SW480 (cell line): ENCODE measurements at regions not wholly inside any gene's neighbourhood (a gene's known extent, or its start where the extent isn't known, plus 50 kb on each side); places are given as distances from the start of the nearest gene placed in this dataset.

Experiments
- DNase-seq: peaks from one replicate; pipeline ENCODE4 v3.0.0-alpha.2; 2016; ENCODE audit warnings: low spot score

DNA sequence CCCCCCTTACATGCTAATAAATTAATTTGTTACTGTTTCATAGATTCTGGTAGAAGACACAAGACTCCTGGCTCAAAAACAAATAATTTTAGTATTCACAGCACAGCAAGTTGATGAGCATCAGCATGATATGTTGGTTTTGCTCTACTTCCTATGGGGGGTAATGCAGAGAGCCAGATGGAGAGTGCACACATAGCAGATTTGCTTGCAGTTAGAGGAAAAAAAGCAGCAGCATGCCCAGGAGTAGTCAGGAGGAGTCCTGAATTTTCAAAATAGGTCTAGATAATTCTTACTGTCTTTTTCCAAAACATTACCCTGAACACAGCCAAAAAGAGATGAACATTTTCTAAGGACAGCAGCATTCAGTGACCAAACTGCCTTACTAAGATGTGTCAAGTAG, 261.3 kb downstream of the COX7C start:
- DNase-seq, result no peak

DNA sequence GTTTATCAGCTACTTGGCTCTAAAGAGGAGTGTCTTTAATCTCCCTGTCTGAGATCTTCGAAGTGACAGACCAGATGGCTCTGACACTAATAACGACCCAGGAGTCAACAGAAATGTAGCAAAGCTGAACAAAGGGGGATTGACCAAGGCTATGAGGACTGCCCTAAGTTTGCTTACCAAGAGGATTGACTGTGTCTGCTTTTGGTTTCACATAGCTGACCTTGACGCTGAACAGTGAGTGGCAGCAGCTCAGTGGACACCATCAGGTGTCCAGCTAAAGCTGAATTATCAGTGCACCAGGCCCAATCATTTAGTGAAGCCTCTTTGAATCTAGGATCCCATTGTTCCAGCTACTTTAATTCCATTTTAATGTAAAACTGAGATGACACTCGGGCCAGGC, 262.6 kb downstream of the COX7C start:
- no peak for DNase-seq

DNA sequence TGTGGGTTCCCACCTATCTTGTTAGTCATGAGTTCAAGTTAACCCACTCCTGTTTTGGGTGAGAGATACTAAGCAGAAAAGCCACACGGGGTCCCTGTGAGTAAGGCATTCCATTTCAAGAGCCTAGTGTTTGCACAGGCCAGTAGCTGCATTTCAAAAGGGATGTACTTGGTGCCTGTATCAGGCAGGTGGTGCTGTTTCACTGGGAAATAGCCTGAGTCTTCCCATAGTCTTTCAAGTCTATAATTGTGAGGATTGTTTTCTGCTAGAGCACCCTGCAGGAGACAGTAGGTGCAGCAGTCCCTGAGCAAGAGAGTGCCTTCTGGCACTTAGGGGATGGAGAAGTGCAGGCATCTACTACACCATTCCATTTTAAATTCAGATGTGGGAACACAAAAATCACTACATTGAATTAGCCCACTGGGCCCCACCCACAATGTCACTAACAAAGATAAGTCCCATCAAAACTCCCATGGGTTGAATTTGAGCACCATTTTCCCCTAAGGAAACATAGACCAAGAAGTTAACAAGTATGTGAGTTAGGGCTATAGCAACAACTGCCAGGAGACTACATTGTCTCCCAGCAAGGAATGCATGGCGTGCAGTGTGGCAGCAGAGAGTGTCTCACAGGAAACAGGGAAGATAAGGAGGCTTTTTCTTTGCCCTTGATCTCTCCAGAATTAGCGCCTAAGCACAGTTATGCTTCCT, 263.2 kb downstream of the COX7C start:
- DNase-seq, result peak; percentile 80

DNA sequence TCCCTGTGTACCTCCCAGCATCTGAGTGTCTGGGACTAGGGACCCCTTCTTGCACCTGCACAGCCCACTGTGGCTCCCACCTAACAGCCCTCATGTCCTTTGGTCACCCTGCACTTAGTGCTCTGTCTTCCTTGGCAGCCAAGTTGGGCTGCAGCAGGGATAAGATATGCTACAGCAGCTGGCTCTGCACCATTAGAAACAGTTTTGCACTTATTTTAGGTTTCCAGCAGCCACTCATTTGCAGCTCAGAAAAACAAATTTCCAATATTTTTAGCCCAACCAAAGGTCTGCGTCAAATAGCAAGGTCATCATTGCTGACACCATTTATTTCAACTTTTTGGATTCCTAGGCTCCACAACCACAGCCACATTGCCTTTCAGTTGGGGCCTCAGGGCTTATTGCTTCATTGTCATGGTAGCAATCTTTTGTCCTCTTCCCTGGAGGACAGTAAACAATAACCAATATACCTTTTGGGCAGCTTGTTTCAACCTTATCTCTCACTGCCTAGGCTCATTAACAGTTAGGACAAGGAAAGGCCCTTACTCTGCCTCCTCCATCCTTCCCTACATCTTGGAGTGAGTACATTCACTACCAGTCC, 263.9 kb downstream of the COX7C start:
- no peak for DNase-seq

DNA sequence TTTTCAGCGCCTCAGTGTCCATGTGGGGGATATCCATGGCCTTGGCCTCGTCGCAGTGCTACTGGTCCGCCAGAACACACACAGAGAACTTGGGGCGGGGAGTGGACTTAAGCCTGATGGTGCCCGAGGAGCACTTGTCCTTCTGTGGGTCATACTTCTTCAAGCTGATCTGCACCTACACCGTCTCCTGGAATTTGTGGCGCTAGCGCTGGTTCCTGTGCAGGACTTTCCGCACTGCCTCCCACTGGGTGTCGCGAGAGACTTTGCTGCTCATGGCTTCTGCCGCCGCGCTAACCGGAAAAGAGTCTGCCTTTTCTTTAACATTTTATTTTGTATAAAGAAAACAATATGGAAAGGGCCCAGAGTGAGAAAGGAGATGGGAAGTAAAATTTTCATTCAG, 266.9 kb downstream of the COX7C start:
- DNase-seq, result no peak

DNA sequence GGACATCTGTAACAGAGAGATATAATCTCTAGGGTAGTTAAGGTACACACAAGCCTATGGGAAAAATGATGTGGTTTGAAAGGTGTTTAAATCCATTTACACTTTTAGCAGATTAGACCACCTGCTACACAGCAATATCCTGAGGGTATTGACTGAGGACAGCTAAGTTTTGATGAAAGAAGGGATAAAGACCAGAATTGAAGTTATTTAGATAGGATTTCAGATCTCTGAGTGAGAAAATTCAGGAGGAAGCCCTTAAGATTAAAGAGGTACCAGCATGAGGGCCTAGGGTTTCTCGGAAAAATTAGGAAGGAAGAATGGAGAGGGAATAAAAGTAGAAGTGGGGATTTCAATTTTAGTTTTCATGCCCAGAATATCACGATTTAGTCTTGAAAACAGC, 267.3 kb downstream of the COX7C start:
- no peak for DNase-seq

DNA sequence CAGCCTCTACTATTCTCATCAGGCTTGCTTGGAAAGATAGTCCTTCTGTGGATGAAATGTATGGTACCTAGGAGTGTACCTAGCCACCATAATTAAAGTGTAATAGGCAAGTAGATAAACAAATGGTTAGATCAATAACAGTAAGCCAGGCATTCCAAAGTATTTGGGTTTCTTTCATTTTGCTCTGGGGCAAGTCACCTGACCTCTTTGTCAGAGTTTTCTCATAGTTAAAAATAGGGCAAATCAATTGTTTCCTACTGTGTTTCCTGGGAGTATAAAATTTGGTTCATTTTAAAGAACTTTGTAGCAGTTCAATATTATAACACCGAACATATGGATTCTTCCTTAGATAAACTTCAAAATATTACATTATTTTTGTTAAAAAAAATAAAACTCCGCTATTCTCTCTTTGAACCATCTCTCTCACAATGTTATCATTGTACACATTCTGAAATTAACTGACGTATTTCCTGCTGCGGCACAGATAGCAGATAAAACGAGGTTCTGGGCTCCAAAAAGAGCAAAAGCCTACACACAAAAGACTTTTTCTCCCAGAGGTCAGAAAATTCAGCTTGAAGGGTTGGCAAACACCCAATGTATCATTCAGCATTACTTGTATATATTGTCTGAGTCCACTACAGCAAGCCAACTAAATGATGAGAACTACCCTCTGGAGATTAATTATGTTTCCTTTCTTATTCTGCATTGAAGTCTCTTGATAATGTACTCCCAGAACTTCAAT, 267.9 kb downstream of the COX7C start:
- no peak for DNase-seq

DNA sequence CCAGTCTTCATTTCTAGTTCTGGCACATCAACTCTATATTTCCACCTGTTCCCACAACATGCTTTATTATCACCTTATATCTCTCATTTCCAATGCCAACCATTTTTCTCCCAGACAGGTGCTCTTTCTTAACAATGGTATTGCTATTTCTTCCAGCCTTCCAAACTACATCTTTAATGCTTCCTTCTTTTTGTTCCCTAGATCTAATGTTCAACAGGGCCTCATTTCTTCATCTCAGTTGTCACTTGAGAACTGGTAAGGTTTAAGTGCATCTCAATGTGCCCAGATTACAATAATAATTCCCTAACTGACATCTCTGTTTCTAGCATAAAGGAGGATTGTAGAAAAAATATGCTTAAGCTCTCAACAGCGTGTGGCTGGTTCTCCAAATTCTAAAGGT, 272.6 kb downstream of the COX7C start:
- no peak for DNase-seq

DNA sequence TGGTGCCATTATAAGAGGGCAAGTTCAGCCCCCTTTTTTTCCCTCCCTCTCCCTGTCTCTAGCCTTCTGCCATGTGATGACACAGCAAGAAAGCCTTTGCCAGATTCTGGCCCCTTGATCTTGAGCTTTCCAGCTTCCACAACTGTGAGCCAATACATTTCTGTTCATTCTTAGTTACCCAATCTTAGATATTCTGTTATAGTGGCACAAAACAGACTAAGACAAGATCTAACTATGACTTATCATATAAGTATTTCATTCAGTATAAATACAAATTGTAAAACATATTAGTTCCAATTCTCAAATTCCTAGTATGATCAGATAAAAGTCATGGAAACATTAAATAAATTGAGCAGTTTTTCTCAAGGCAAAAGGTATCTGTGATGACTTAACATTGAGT, 276.3 kb downstream of the COX7C start:
- no peak for DNase-seq

DNA sequence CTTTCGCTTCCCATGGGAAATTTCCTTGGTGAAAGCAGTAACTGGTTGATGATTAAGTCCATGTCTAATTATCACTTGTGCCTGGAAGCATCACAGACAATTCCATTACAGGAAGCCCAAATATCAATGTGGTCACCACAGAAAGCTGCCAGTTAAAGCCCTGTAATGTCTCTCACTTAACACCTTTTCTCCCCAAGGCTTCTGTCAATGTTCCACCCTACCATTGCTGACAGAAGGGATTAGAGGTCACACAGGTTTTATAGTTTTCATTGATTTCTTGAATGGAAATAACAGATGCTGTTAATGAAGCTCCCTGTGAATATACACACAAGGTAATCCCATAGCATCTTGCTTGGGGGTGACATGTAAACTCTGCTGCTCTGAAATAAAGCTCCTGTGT, 279.2 kb downstream of the COX7C start:
- DNase-seq, result no peak

DNA sequence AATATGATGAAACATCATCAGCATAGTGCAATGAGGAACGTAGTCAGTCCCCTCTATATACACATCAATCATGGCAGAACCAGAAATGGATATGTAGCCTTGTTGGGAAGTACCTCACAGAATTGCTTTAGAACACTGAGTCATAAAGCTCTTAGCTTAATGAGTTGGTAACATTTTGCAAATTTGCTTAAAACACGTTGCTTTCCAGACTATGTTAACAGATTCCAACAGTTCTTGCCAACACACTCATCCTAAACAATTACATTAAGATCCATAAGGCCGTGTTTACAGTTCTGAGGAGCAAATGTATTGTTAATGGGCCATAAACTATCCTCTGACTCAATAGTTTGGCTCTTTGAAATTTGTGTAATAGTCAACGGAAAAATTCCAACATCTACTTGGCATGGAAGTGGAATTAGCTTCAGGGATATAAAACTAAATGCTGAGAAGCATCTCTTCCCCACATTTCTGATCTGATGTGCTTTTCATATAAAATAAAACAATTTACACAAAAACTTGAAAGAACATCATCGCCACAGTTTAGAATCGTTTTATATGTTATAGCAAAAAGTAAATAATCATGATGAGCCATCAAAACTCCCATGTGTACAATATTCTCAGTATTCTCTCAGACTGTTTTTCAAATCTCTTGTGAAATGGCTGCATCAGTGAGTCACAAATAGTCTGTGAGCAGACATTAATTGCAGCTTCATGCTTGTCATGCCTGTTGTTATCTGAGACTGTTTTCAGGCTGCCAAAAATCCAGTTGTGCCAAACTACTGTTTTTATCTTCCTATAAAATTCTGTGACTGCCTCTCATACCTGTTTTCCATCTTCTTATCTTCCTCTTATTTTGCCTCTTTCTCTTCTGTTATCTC, 291.9 kb downstream of the COX7C start:
- no peak for DNase-seq

DNA sequence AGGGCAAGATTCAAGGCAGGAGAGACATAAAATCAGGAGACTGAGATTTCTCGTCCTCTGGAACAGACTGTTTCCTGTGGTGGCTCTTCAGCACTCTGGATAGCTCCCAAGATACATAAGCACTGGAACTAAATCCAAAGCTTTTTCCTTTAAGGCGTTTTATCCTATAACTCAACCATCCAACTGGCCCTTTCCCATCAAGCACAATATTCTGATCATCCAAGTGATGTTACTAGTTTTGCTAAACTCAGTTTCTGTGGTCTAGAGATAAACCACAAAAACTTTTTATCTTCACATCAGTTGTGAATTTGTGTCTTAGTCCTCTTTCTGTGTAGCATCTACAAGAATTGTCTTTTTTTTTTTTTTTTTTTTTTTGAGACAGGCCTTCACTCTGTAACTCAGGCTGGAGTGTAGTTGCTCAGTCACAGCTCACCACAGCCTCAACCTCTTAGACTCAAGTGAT, 299.4 kb downstream of the COX7C start:
- DNase-seq, result no peak

DNA sequence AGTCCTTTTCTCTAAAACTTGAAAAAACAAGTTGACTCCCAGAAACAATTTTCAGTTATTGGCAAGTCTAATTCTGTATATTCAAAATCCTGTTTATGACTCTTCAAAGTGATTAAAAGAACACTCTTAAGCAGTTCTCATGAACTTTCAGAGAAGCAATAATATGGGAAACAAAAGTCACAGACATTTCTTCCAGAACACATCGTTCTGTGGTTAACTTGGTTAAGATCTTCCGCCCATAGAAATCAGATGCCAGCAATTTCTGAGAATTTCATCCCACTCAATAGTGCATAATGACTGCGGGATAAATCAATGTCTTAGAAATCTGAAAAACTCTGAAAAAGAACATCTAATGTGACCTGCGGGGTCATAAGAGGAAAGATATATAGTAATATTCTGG, 300.5 kb downstream of the COX7C start:
- no peak for DNase-seq

DNA sequence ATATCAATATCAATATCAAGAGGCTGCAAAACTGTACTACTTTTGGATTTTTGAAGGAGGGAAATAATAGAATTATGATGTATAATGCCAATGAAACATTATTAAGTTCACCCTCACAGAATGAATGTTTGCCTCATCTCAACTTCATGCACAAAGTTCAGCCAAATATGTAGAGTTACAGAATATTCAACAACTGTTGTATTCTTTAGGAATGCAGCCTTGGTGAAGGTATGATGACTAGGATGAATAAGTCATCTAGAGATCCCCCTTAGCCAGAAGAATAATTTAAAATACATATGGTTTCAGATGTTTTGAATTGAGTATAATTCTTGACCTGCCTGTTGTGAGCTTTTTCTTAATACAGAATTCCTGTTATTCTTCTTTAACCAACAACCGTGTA, 308.3 kb downstream of the COX7C start:
- no peak for DNase-seq

DNA sequence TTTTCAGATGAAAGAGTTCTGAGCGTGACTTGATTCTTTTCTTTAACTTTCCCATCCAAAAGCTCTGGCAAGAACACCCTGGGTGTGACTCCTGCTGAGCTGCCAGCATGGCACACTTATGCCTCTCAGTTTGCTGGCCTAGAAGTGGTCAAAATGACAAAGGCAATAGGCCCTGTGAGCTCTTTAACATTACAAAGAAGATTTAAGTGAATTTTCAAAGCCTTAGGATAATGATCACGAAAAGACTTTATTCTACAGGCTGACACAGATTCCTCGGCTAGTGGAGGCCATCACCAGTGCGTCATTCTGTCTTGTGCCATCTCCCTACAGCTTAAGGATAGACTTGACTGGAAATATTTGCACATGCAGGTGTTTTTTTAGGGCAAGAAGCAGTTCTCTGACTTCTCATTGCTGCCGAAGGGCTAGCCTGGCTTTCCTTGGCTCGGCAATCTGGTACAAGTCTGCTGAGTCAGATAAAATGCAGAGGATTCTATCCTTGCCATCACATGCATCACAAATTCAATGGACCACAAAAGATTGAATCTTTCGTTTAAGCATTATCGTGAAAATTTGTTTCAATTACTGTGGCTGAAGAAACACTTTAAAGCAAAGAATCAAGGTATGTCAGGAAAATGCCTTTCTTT, 311.5 kb downstream of the COX7C start:
- DNase-seq, result no peak

DNA sequence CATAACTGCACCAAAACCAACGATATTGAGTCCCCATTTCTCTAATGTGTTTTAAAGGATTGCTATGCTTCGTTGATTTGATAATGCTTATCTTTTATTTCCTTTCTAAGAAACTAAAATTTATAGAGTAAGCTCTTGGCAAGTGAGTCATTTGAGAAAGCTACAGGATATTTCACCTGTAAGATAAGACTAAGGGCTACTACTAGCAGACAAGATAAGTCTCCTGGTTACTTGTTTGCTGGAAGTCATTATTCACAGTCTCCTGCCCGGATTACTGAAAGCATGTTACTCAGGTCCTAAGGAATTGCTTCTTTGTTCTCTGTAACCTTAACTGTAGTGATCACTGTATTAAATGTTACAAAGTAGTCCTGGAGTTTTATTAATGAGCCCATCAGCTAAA, 315.9 kb upstream of the RASA1 start:
- no peak for DNase-seq

DNA sequence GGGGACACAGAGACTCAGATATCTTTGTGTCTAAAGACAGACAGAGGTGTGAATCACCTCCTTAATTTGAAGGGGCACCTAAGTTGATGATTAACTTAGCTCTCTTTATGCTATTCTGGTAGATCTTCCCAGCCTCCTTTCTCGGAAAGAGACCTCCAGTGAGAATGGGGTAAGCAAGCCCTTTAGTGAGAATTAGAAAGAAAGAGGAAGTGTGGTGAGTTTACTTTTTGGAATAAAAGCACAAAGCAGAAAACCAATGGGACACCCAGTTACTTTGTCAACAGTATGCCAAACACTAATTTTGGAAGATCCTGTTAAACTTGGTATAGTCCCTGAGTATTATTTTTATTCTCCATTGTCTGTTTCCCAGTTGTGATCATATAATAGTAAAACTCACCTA, 302.8 kb upstream of the RASA1 start:
- no peak for DNase-seq

DNA sequence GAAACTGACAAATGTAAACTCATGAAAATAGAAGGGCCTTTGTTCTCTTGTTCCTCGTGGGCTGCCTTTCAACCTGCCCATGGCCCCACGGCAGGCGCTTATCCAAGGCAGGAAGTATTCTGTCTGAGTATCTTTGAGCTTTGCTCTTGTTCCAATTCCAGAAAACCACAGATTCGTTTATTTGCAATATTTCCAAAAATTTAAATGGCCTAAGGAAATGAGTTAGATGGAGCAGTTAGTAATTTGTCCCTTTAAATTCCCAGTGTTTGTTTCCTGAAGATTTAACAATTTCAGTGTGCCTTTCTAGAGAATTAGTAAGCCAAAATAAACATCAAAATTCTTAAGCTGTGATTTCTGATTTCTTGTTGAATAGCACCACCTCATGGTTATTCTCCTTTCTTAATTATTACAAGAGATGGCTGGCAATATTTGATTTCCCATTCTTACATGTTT, 299.4 kb upstream of the RASA1 start:
- DNase-seq, result peak; percentile 51

DNA sequence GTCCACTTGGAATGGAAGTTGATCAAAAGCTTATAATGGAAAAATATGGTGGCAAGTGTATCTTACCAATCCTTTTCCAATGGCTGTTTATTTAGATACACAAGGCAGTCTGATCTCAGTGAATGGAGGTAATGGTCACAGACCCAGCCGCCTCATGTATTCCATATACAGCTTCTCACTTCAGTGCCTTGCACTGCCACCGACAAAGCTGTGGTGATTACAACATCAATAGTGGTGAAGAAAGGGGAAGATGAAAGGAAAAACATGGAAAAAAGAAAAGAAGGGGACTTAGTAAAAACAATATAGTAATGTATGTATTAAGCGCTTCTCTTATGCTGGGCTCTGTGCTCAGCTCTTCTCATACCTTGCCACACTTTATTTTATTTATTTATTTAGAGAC, 297.3 kb upstream of the RASA1 start:
- no peak for DNase-seq

DNA sequence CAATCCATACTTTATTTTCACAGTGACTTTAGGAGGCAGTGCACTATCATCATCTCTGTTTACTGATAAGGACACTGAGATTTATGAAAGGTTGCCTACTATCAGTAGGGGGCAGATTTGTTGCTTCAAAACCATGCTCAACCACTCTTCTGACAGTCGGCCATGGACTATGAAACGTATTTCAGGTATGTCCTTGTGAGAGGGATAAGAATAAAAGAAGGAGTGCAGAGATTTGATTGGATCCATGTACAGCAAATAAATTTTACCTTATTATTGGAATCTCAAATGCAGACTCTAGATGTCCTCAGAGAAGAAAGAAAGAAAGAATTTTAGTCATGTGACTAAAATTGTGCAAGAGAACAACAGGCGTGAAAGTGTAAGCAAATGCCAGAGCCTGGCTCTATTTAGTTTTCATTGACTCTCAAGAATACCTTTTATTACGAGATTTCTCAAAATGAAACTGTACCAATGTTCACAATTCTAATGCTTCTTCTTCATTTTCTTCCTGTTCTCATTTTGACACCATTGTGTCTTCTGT, 296.6 kb upstream of the RASA1 start:
- peak; percentile 12 for DNase-seq

DNA sequence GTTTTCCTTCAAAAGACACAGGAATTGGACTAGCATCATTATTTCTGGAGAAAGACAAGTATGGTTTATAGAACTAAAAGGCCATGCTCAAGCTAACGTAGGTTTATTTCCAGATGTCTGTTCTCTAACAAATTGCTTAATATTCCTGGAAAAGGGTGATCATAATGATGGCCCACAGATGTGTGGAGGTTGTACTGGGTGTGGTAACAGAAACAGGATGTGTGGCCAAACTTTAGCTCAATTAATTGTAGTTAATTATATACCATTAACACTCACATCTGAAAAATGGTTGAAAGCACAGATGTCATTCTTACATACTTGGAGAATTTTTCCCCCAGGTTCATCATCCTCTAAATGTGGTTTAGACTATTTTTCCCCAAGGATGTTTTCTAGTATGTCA, 292.7 kb upstream of the RASA1 start:
- no peak for DNase-seq

DNA sequence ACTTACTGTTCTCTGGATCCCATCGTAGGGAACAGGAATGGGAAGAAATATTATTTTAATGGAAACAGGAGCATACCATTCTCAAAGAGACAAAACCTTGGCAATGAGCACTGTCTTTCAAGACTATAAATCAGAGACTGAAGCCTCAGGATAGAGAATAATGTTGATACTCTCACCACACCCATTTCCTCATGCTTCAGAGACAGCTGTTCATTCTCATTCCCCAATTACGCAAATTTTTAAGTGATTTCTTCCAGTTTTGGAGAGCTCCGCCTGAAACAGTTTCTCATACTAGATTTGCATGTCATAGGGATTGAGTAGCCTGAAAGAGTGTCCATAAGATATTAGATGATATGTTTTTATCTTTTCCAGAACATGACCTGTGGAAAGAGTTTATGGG, 290.5 kb upstream of the RASA1 start:
- no peak for DNase-seq
